Osteocyte (in vitro differentiated cells): ENCODE measurements at regions not wholly inside any gene's neighbourhood (a gene's known extent, or its start where the extent isn't known, plus 50 kb on each side); places are given as distances from the start of the nearest gene placed in this dataset.

ENCODE experiments used
- DNase-seq: peaks from one replicate; pipeline ENCODE4 v3.0.0; 2021; ENCODE audit warnings: mixed read lengths; ENCODE audit not compliant: unreplicated experiment; ENCODE audit errors: extremely low spot score
- H3K27ac Mint-ChIP-seq: one replicate; pipeline ENCODE4 v1.8.0; 2021; ENCODE audit warnings: mild to moderate bottlenecking, mixed read lengths; ENCODE audit not compliant: unreplicated experiment
- H3K27me3 Mint-ChIP-seq: one replicate; pipeline ENCODE4 v1.8.0; 2021; ENCODE audit warnings: mixed read lengths; ENCODE audit not compliant: unreplicated experiment
- H3K36me3 Mint-ChIP-seq: one replicate; pipeline ENCODE4 v1.8.0; 2021; ENCODE audit warnings: mixed read lengths; ENCODE audit not compliant: unreplicated experiment
- H3K4me1 Mint-ChIP-seq: one replicate; pipeline ENCODE4 v1.8.0; 2021; ENCODE audit warnings: mixed read lengths; ENCODE audit not compliant: unreplicated experiment
- H3K4me3 Mint-ChIP-seq: one replicate; pipeline ENCODE4 v1.8.0; 2021; ENCODE audit warnings: mild to moderate bottlenecking, moderate library complexity, mixed read lengths; ENCODE audit not compliant: unreplicated experiment
- H3K9me3 Mint-ChIP-seq: one replicate; pipeline ENCODE4 v1.8.0; 2021; ENCODE audit warnings: mixed read lengths; ENCODE audit not compliant: unreplicated experiment
- CTCF ChIP-seq: fragments of 200-600 bp; sonication (generic); IDR thresholded peaks from 2 replicates; pipeline ENCODE4 v1.5.0; 2021; ENCODE audit warnings: antibody characterized with exemption, mild to moderate bottlenecking, moderate library complexity

GRCh38 chr10:130480491-130480890 is 344.3 kb downstream of the GLRX3 start:
- TF ChIP-seq CTCF: no peak
- Mint-ChIP-seq H3K9me3 (peaks cover 19% of the 10 kb centered on the region), H3K27ac (no peak overlapping the region), H3K4me1 (no peaks in the 10 kb centered on the region), H3K36me3 (no peaks in the 10 kb centered on the region), H3K27me3 (no peaks in the 10 kb centered on the region), H3K4me3 (no peak overlapping the region)
- DNase-seq: no peak

GRCh38 chr10:130481076-130481930 is 345.1 kb downstream of the GLRX3 start:
- Mint-ChIP-seq H3K27me3 (no peaks in the 10 kb centered on the region), H3K9me3 (peaks cover 13% of the 10 kb centered on the region), H3K36me3 (no peaks in the 10 kb centered on the region), H3K27ac (no peak overlapping the region), H3K4me3 (no peak overlapping the region), H3K4me1 (no peaks in the 10 kb centered on the region)
- DNase-seq: no peak
- TF ChIP-seq CTCF: no peak

- Mint-ChIP-seq H3K9me3 (peaks cover 13% of the 10 kb centered on the region), H3K36me3 (no peaks in the 10 kb centered on the region), H3K27ac (no peak overlapping the region), H3K27me3 (no peaks in the 10 kb centered on the region), H3K4me3 (no peak overlapping the region), H3K4me1 (no peaks in the 10 kb centered on the region)
- DNase-seq: no peak
- TF ChIP-seq CTCF: no peak
These were observed 345.7 kb downstream of the GLRX3 start for GRCh38 chr10:130481936-130482335.

- no peak for TF ChIP-seq CTCF
- Mint-ChIP-seq H3K9me3 (peaks cover 4% of the 10 kb centered on the region), H3K4me3 (no peak overlapping the region), H3K4me1 (no peaks in the 10 kb centered on the region), H3K27ac (no peak overlapping the region), H3K36me3 (no peaks in the 10 kb centered on the region), H3K27me3 (no peaks in the 10 kb centered on the region)
- DNase-seq: no peak
These were observed 347.7 kb downstream of the GLRX3 start for GRCh38 chr10:130483691-130484467.
